ENCODE measurements at regions not wholly inside any gene's neighbourhood (a gene's known extent, or its start where the extent isn't known, plus 50 kb on each side); places are given as distances from the start of the nearest gene placed in this dataset.
"Not testable (repeated sequence)": the region's sequence is repeated elsewhere in the genome, so short reads cannot be mapped to it uniquely, and the experiment has no call there.

DNA sequence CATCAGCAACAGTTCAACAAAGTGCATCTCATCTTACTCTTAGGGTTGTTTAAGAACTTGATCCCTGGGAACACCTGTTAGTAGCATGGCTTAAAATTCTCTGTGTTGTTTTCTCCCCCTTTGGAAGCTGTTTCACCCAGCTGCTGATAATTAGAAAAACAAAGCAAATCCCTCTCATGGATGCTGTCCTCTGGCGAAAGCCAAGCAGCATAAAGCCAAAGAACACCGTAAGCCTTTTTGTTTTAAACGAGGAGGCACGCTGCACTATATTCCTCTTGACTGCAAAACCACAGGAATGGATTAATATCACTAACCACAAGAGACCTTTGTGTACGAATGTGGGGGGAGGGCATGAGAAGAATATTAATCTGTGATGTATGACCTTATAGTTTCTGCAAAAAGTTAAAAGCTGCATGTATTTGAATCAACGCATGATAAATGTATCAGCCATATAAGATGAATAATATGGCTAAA is 923.2 kb downstream of the LTN1 start:
- no peak for TF ChIP-seq ZFX (IDR thresholded peaks at IDR 0.05)
- TF ChIP-seq CTCF (conservative IDR thresholded peaks at IDR 0.05): no peak
- no peak overlapping the region for H3K27ac ChIP-seq

- TF ChIP-seq CTCF (conservative IDR thresholded peaks at IDR 0.05) (no peak), ZFX (IDR thresholded peaks at IDR 0.05) (no peak)
- no peak overlapping the region for H3K27ac ChIP-seq
Observed at GRCh38 chr21:28068455-28069358, 924.0 kb downstream of the LTN1 start.

DNA sequence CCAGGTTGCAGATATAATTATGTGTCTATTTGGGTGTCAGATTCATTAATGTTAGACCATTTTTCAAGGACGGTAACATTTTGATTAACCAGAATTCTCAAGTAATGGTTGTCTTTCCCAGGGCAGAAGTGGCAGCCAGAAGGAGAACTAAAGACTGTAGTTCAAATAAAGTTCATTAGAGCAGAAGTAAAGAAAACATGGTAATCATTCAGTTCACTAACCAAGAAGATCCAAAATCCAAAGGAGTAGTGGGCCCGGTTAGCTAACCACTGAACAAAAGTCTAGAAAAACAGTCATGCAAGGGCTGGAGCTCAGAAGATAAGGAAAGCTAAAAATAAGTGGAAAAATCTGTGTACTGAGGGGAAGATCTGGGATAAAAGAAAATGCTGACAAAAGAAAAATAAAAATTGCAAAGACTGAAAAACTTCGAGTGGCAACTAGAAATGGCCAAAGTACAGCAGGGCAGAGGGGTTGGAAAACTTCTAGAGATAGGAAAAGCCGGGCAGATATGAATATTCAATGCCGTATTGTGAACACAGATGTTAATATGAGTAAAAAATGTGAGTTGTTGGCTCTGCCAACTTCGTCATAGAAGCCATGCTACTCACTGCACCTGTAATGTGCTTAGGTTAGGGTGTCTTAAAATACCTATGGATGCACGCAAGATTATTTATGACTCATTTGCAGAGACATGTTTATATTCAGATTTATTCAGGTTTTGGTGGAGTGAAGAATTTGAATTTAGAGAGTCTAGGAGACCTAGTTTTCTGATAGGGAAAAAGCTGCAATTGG is 925.9 kb downstream of the LTN1 start:
- TF ChIP-seq CTCF (conservative IDR thresholded peaks at IDR 0.05) (no peak), ZFX (IDR thresholded peaks at IDR 0.05) (no peak)
- no peak overlapping the region for H3K27ac ChIP-seq

- no peak overlapping the region for H3K27ac ChIP-seq
- no peak for TF ChIP-seq ZFX (IDR thresholded peaks at IDR 0.05)
- no peak for TF ChIP-seq CTCF (conservative IDR thresholded peaks at IDR 0.05)
Observed at GRCh38 chr21:28066076-28066475, 926.6 kb downstream of the LTN1 start.

GRCh38 chr21:28063241-28064216 is 929.1 kb downstream of the LTN1 start:
- no peak overlapping the region for H3K27ac ChIP-seq
- TF ChIP-seq CTCF (conservative IDR thresholded peaks at IDR 0.05): no peak
- no peak for TF ChIP-seq ZFX (IDR thresholded peaks at IDR 0.05)

GRCh38 chr21:28052956-28053355 is 939.7 kb downstream of the LTN1 start:
- H3K27ac ChIP-seq: not testable (repeated sequence)

DNA sequence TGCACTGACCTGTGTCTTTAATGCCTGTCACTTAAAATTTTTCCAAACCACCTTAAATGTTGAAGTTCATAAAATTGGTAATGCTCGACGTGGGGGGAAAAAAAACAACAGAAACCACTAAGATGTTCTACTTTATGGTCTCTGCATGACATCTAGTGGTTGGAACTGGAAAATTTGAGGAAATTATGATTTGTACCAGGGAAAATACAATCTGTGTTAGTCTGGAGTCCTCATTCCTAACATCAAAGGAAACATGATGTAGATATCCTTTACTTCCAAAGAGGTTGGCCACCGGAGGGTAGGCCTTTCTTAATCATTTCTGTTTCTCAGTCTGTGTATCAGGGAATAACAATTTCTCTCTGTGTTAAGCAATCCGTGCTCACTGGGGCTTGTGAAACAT is 941.0 kb downstream of the LTN1 start:
- peak; percentile 47 for TF ChIP-seq CTCF (conservative IDR thresholded peaks at IDR 0.05)

GRCh38 chr21:28035692-28036091 is 957.0 kb downstream of the LTN1 start:
- not testable (repeated sequence) for H3K27ac ChIP-seq

More for the DNA sequence above, 941.0 kb downstream of the LTN1 start:
- H3K27ac ChIP-seq: not testable (repeated sequence)

DNA sequence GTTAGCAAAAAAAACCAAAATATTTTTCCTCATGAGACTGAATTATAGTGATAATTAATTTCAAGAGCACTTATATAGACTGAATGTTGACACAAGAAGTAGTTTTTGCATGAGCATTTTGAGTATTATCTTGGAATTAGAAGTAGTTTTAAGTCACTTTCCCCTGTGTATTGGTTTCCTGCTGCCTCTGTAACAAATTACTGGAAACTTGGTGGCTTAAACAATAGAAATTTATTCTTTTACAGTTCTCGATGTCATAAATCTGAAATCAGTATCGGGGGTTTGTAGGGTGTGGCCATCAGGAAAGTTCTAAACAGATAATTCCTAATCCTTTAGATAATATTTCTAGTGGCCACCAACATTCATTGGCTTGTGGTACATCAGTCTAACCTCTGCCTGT is 957.8 kb downstream of the LTN1 start:
- not testable (repeated sequence) for H3K27ac ChIP-seq

DNA sequence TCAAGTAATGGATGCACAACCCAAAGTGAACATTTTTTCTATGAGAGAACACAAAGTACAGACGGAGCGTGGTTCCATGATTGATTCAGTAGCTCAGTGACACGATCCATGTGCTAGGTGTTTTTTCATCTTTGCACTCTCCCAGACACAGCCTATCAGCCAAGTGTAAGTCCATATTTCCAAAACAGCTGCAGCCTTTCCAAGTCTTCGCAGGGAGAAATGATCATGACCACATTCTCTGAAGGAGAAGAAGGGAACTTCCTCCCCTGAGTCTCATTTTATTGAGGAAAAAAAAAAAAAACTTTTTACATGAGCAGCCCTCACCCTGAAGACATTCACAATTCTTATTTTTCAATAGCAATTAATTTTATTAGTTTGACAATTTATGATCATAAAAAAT is 958.3 kb downstream of the LTN1 start:
- not testable (repeated sequence) for H3K27ac ChIP-seq

DNA sequence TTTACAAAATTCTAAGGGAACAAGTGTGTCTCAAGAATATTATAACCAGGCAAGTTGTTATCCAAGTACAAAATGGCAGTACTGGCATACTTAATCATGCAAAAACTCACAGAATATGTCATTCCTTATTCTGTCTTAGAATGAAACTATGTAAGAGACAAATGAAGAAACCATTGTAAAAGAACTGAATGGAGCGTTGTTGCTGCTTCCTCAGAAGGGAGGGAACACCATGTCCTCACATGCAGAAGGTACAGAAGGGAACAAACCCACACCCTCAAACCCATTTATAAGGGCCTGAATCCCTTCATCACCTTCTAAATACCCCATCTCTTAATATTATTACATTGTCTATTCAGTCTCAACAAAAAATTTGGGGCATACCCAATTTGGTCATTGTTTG is 960.0 kb downstream of the LTN1 start:
- not testable (repeated sequence) for H3K27ac ChIP-seq
